Upper lobe of left lung (tissue), 6 donors: ENCODE measurements at regions not wholly inside any gene's neighbourhood (a gene's known extent, or its start where the extent isn't known, plus 50 kb on each side); places are given as distances from the start of the nearest gene placed in this dataset.

Source experiments
- ATAC-seq, 2 donors: fragments of 200-7000 bp; cut with Tn5 transposase; one replicate each; pipeline ENCODE4 v1.9.1; 2022; ENCODE audit warnings: mild to moderate bottlenecking in 2 of 2, moderate library complexity in 2 of 2; ENCODE audit not compliant: low FRiP score in 2 of 2
- DNase-seq, 2 donors: peaks; one replicate each; pipeline ENCODE4 v3.0.0-alpha.2; 2019 to 2020
- H3K27ac ChIP-seq, 4 donors: fragments of 200-600 bp; sonication (generic); one replicate each; pipeline ENCODE4 v1.5.1; 2016 to 2019
- H3K27me3 ChIP-seq, 4 donors: fragments of 200-600 bp; sonication (generic); one replicate each; pipeline ENCODE4 v1.5.1; 2017 to 2019
- H3K36me3 ChIP-seq, 4 donors: fragments of 200-600 bp; sonication (generic); one replicate each; pipeline ENCODE4 v1.5.1; 2016 to 2019
- H3K4me1 ChIP-seq, 4 donors: fragments of 200-600 bp; sonication (generic); one replicate each; pipeline ENCODE4 v1.5.1; 2018 to 2019
- H3K4me3 ChIP-seq, 4 donors: fragments of 200-600 bp; sonication (generic); one replicate each; pipeline ENCODE4 v1.5.1; 2017 to 2019; ENCODE audit warnings: mild to moderate bottlenecking in 2 of 4, moderate library complexity in 1 of 4
- H3K9me3 ChIP-seq, 4 donors: fragments of 200-600 bp; sonication (generic); one replicate each; pipeline ENCODE4 v1.5.1; 2018 to 2019
- CTCF ChIP-seq, 6 experiments: fragments of 450-650 bp in 4 of 6; fragments of 200-600 bp in 2 of 6; sonication (generic) in 2 of 6; IDR thresholded peaks; one replicate each; pipeline ENCODE4 v1.5.1; 2016 to 2019; ENCODE audit warnings: antibody characterized with exemption in 6 of 6
- EP300 ChIP-seq, 4 donors: sonication (generic); formaldehyde crosslinking; IDR thresholded peaks; one replicate each; pipeline ENCODE4 v1.5.1; 2017; ENCODE audit warnings: antibody characterized with exemption in 4 of 4, control low read depth in 2 of 4
- POLR2A ChIP-seq, 4 donors: fragments of 450-650 bp; IDR thresholded peaks; one replicate each; pipeline ENCODE4 v1.5.1; 2016 to 2017; ENCODE audit warnings: antibody characterized with exemption in 4 of 4, mild to moderate bottlenecking in 2 of 4
- POLR2AphosphoS5 ChIP-seq, 2 donors: sonication (generic); formaldehyde crosslinking; IDR thresholded peaks; one replicate each; pipeline ENCODE4 v1.5.1; 2017; ENCODE audit warnings: antibody characterized with exemption in 2 of 2
- WGBS, 2 donors: methylation state at CpG; one replicate each; pipeline ENCODE4 v1.1.5; 2017 to 2018; 5-methylcytosine and 5-hydroxymethylcytosine counted together
- donor health status: DM: no; HTN: no; CAD: no; lungs with moderate emphysema.
- donor health status: DM: no; HTN: yes; CAD: no; lungs with severe emphysema.

DNA sequence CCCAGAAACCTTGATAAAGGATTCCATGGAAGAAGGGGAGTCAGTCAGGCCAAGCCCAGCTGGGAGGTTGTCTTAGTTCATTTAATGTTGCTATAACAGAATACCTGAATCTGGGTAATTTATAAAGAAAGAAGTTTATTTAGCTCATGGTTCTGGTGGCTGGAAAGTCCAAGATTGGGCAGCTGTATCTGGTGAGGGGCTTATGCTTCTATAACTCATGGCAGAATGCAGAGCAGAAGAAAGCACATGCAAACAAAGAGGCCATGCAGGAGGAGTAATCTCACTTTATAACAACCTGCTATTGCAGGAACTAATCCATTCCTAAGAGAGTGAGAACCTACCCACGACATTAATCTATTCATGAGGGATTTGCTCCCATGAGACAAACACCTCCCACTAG lies 54.2 kb upstream of the ANKRD1 start:
- no peak for DNase-seq
- WGBS, 2 donors = 75 to 85% methylated on average over 1 of the region's 1 CpG
- Histone ChIP-seq H3K9me3 (no peaks in the 10 kb centered on the region), H3K36me3 (no peaks in the 10 kb centered on the region), H3K4me1 (no peaks in the 10 kb centered on the region), H3K27ac (no peak overlapping the region), H3K4me3 (no peak overlapping the region), H3K27me3 (no peaks in the 10 kb centered on the region)
- ATAC-seq = no peak
- no peak for TF ChIP-seq EP300 (IDR thresholded peaks at IDR 0.05)
- no peak for TF ChIP-seq POLR2A (IDR thresholded peaks at IDR 0.05)
- TF ChIP-seq POLR2AphosphoS5 (IDR thresholded peaks at IDR 0.05) = no peak
- no peak for TF ChIP-seq CTCF (IDR thresholded peaks at IDR 0.05)

DNA sequence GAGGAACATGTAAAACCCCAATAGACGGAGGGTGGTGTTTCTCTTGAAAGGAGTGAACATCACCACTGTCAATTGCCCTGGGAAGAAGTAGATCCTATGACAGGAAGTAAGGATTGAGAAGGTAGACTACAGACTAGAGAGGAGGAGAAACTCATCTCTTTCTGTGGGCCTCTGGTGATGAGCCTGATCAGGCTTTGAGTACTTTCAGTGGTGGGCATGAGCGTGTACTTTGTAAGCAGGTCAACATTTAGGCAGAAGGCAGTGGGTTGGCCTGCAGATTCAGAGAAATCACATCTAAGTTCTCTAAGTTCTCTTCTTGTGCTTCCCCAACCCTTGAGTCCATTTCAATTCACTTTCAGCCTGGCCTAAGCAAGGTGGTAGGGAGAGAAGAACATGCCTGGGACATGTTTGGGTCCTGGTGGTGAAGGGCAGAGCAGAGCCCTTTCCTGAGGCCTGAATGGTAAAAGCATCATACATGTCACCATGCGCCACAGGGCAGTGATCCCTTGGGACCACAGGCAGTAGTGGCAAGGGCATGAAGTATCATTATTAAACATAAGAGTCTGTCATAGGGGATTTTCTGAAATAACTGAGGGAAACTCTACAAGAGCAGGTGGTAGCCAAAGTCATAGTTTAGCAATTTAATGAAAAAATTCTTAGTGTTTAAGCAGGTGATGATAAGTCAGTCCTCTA lies 56.4 kb upstream of the ANKRD1 start:
- TF ChIP-seq POLR2A (IDR thresholded peaks at IDR 0.05) (no peak), POLR2AphosphoS5 (IDR thresholded peaks at IDR 0.05) (no peak), EP300 (IDR thresholded peaks at IDR 0.05) (no peak), CTCF (IDR thresholded peaks at IDR 0.05) (no peak)
- H3K9me3 ChIP-seq = no peaks in the 10 kb centered on the region
- no peak overlapping the region for H3K4me3 ChIP-seq
- H3K27me3 ChIP-seq = no peaks in the 10 kb centered on the region
- WGBS, 2 donors = 88 to 92% methylated on average over 3 of the region's 3 CpGs
- ATAC-seq = no peak
- no peak overlapping the region for H3K27ac ChIP-seq
- no peaks in the 10 kb centered on the region for H3K36me3 ChIP-seq
- H3K4me1 ChIP-seq = no peaks in the 10 kb centered on the region
- DNase-seq = no peak

DNA sequence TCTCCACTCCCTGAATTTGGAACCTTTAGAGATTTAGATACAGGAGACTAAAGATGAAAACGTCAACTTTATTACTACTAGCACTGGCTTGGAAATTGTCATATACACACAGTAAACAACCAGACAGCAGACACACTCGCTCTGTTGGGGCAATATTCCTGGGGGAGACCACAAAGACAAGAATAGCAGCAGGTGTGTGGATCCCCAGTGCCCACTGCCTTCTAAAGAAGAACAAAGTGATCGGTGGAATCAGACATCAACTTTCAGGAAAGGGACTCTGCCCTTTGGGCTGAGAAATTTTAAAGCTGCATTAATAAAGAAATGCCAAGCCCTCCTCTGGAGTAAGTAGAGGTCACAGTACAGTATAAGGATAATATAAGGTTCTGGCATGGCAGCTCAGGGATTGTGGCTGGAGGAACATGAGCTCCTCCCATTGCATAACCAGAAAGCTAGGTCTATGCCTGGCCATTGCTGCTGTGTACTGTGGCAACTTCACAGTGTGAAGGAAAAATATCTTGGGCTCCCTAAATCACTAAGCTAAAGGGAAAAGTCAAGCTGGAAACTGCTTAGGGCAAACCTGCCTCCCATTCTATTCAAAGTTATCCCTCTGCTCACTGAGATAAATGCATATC lies 57.1 kb upstream of the ANKRD1 start:
- H3K27me3 ChIP-seq = no peaks in the 10 kb centered on the region
- no peak for TF ChIP-seq POLR2A (IDR thresholded peaks at IDR 0.05)
- no peak for TF ChIP-seq CTCF (IDR thresholded peaks at IDR 0.05)
- no peak for TF ChIP-seq EP300 (IDR thresholded peaks at IDR 0.05)
- TF ChIP-seq POLR2AphosphoS5 (IDR thresholded peaks at IDR 0.05) = no peak
- no peaks in the 10 kb centered on the region for H3K9me3 ChIP-seq
- no peak overlapping the region for H3K4me3 ChIP-seq
- H3K27ac ChIP-seq = no peak overlapping the region
- no peak for DNase-seq
- WGBS, 2 donors = 60 to 91% methylated on average over 3 of the region's 3 CpGs
- no peaks in the 10 kb centered on the region for H3K4me1 ChIP-seq
- H3K36me3 ChIP-seq = no peaks in the 10 kb centered on the region
- ATAC-seq = no peak

- no peak for DNase-seq
- H3K36me3 ChIP-seq = no peaks in the 10 kb centered on the region
- 83 to 86% methylated on average over 10 of the region's 10 CpGs for WGBS, 2 donors
These were observed 61.6 kb upstream of the ANKRD1 start for GRCh38 chr10:90982406-90983008.

More at GRCh38 chr10:90982406-90983008, 61.6 kb upstream of the ANKRD1 start:
- no peak for TF ChIP-seq POLR2A (IDR thresholded peaks at IDR 0.05)
- TF ChIP-seq POLR2AphosphoS5 (IDR thresholded peaks at IDR 0.05) = no peak
- no peak for TF ChIP-seq EP300 (IDR thresholded peaks at IDR 0.05)
- TF ChIP-seq CTCF (IDR thresholded peaks at IDR 0.05) = no peak
- Histone ChIP-seq H3K9me3 (no peaks in the 10 kb centered on the region), H3K27me3 (no peaks in the 10 kb centered on the region), H3K4me1 (no peaks in the 10 kb centered on the region), H3K27ac (no peak overlapping the region), H3K4me3 (no peak overlapping the region)
- no peak for ATAC-seq
